GM12872 (cell line): ENCODE measurements at regions not wholly inside any gene's neighbourhood (a gene's known extent, or its start where the extent isn't known, plus 50 kb on each side); places are given as distances from the start of the nearest gene placed in this dataset.

Experiments used
- TF ChIP-seq, protein P1 (sequence below): IDR thresholded peaks from 3 replicates; pipeline ENCODE4 v1.5.1; 2011; ENCODE audit warnings: low read depth, mild to moderate bottlenecking, low read length, moderate library complexity; ENCODE audit not compliant: insufficient read depth

DNA sequence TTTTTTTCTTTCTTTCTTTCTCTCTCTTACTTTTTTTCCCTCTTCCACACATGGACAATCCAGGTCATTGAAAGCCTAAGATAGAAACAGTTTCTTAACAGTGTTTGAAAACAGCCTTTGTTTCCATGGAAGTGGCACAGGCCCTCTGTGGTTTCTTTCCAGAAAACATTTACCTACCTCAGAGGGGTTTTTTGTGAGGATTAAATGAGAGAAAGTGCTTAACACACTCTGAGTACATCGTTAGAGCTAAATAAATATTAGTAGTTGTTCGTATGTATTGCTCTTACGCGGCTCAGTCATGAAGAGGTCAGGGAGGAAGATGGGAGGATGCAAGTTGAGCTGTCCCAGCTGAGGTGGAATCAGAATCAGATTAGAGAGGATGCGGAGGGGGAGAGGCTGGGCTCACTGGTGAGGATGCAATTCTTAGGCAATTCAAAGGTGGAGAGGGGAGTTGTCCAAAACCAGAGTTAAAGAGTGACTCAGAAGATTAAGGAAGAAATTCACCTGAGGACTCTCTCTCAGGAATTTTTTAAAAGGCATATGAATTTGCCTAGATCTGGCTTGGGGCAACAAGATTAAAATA, 345.4 kb downstream of the PMP22 start:
- TF ChIP-seq, protein P1, sequence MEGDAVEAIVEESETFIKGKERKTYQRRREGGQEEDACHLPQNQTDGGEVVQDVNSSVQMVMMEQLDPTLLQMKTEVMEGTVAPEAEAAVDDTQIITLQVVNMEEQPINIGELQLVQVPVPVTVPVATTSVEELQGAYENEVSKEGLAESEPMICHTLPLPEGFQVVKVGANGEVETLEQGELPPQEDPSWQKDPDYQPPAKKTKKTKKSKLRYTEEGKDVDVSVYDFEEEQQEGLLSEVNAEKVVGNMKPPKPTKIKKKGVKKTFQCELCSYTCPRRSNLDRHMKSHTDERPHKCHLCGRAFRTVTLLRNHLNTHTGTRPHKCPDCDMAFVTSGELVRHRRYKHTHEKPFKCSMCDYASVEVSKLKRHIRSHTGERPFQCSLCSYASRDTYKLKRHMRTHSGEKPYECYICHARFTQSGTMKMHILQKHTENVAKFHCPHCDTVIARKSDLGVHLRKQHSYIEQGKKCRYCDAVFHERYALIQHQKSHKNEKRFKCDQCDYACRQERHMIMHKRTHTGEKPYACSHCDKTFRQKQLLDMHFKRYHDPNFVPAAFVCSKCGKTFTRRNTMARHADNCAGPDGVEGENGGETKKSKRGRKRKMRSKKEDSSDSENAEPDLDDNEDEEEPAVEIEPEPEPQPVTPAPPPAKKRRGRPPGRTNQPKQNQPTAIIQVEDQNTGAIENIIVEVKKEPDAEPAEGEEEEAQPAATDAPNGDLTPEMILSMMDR = no peak

GRCh38 chr17:14919094-14919493, 346.0 kb downstream of the PMP22 start:
- TF ChIP-seq, protein P1 = no peak

DNA sequence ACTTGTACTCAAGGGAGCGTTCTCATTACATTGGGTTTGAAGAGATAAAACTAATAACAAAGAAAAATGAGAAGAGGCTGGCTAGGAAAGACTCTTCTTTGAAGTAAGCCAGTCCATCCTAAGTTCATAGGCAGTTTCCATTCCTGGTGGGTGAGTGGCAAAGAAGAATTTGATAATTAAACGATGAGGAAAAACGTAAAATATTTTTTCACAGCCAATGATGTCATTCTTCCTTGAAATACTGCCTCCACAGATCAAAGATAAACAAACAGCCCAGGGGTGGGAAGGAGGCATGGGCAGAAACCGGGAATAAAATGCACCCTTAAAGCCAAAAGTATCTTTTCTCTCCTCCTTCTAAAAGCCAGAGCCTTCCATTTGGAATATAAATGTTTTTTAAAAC, 346.6 kb downstream of the PMP22 start:
- TF ChIP-seq, protein P1 = no peak

DNA sequence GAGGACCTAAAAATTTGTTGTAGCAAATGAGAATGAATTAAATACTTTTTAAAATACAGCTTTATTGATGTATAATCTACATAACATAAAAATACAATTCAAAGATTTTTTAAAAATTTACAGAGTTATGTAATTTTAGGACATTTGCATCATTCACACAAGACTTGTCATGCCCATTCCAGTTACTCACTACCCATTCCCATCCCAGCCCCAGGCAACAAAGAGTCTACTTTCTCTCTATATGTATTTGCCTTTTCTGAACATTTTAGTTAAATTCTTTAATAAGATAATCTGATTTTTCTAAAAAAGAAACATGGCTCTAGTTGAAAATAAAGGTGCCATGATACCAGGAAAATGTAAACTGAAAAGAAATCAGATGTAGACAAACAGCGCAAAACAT, 354.2 kb downstream of the PMP22 start:
- TF ChIP-seq, protein P1 = no peak

GRCh38 chr17:14904386-14904785, 360.7 kb downstream of the PMP22 start:
- TF ChIP-seq, protein P1 = no peak

GRCh38 chr17:14903854-14904253, 361.3 kb downstream of the PMP22 start:
- TF ChIP-seq, protein P1 = no peak

DNA sequence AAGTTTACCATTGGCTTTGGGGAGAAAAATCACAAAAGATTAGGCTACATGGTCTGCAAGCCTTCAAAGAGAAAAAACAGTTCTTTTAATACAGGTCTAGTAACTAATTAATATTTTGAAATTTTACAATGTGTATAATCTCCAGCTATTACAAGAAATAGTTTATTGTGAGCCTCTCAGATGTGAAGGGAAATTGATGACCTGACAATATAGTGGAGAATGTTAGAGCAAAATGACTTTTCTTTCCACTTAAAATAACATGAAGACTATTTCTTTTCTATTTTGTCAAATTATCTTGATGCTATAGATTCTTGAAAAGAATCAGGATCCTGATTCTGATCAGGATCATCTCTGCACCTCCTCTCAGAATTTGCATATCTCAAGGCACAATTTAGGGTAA, 362.3 kb downstream of the PMP22 start:
- TF ChIP-seq, protein P1 = no peak
